GM12892 (cell line): ENCODE measurements at regions not wholly inside any gene's neighbourhood (a gene's known extent, or its start where the extent isn't known, plus 50 kb on each side); places are given as distances from the start of the nearest gene placed in this dataset.

Experiments used
- POLR2AphosphoS5 ChIP-seq: IDR thresholded peaks from 2 replicates; pipeline ENCODE4 v1.6.1; 2011; ENCODE audit warnings: low read depth, low read length, control low read depth
- TAF1 ChIP-seq: IDR thresholded peaks from 2 replicates; pipeline ENCODE4 v1.6.1; 2011; ENCODE audit warnings: low read depth, mild to moderate bottlenecking, control low read depth, low read length, borderline replicate concordance

GRCh38 chr1:239755107-239755912 lies 336.4 kb upstream of the FMN2 start:
- TF ChIP-seq TAF1 (no peak), POLR2AphosphoS5 (no peak)
